ENCODE measurements at regions not wholly inside any gene's neighbourhood (a gene's known extent, or its start where the extent isn't known, plus 50 kb on each side); places are given as distances from the start of the nearest gene placed in this dataset.

- TF ChIP-seq CTCF (IDR thresholded peaks at IDR 0.05), result no peak
- no peak for TF ChIP-seq EP300 (IDR thresholded peaks at IDR 0.05)
- no peak for TF ChIP-seq POLR2A (IDR thresholded peaks at IDR 0.05)
Measured at GRCh38 chr1:235027862-235028250, 100.8 kb downstream of the TOMM20 start.
